Keratinocyte (primary cell): ENCODE measurements at regions not wholly inside any gene's neighbourhood (a gene's known extent, or its start where the extent isn't known, plus 50 kb on each side); places are given as distances from the start of the nearest gene placed in this dataset.

Experiments
- DNase-seq: peaks from one replicate; pipeline ENCODE4 v3.0.0-alpha.2; 2011; ENCODE audit warnings: low read depth, missing footprints, low spot score
- FAIRE-seq: peaks from 2 replicates; lab custom pipeline; 2011; peaks lifted over from hg19 to GRCh38; lab: Jason Lieb, UNC
- H2AFZ ChIP-seq: 2 replicates; pipeline ENCODE4 v1.6.0; 2012; ENCODE audit warnings: low read length, control low read depth, inconsistent platforms; ENCODE audit not compliant: control insufficient read depth
- H3K27ac ChIP-seq: 2 replicates; pipeline ENCODE4 v1.5.1; 2011; ENCODE audit warnings: low read length; ENCODE audit not compliant: control insufficient read depth, insufficient read depth
- H3K27me3 ChIP-seq: 3 replicates; pipeline ENCODE4 v1.6.0; 2011; ENCODE audit warnings: low read length; ENCODE audit not compliant: control insufficient read depth, insufficient read depth; ENCODE audit errors: extremely low read depth
- H3K36me3 ChIP-seq, 2 experiments: 2 replicates in 1 of 2; 3 replicates in 1 of 2; pipeline ENCODE4 v1.5.1; 2011; ENCODE audit warnings: low read length in 2 of 2, mild to moderate bottlenecking in 1 of 2; ENCODE audit not compliant: control insufficient read depth in 2 of 2, insufficient read depth in 2 of 2; ENCODE audit errors: extremely low read depth in 1 of 2
- H3K4me1 ChIP-seq: 3 replicates; pipeline ENCODE4 v1.5.1; 2011; ENCODE audit warnings: low read length; ENCODE audit not compliant: control insufficient read depth, insufficient read depth; ENCODE audit errors: extremely low read depth
- H3K4me2 ChIP-seq: 3 replicates; pipeline ENCODE4 v1.6.0; 2011; ENCODE audit warnings: low read depth, low read length; ENCODE audit not compliant: control insufficient read depth, insufficient read depth; ENCODE audit errors: extremely low read depth
- H3K4me3 ChIP-seq, 3 experiments: fragments of 200-600 bp in 1 of 3; sonication (generic) in 1 of 3; 2 replicates in 2 of 3; 3 replicates in 1 of 3; pipeline ENCODE4 v1.5.1; 2011 to 2016; ENCODE audit warnings: low read length in 3 of 3, mild to moderate bottlenecking in 3 of 3, control low read depth in 2 of 3, inconsistent platforms in 1 of 3, low read depth in 1 of 3, mixed read lengths in 1 of 3, mixed run types in 1 of 3, moderate library complexity in 1 of 3; ENCODE audit not compliant: control insufficient read depth in 2 of 3, insufficient read depth in 2 of 3; ENCODE audit errors: extremely low read depth in 1 of 3
- H3K79me2 ChIP-seq: 2 replicates; pipeline ENCODE4 v1.6.0; 2012; ENCODE audit warnings: low read length; ENCODE audit not compliant: control insufficient read depth, insufficient read depth
- H3K9ac ChIP-seq: 3 replicates; pipeline ENCODE4 v1.6.0; 2011; ENCODE audit warnings: low read length; ENCODE audit not compliant: control insufficient read depth, insufficient read depth; ENCODE audit errors: extremely low read depth
- H3K9me1 ChIP-seq: 3 replicates; pipeline ENCODE4 v1.6.0; 2011; ENCODE audit warnings: low read length; ENCODE audit not compliant: control insufficient read depth, insufficient read depth; ENCODE audit errors: extremely low read depth
- H3K9me3 ChIP-seq: 2 replicates; pipeline ENCODE4 v1.5.1; 2012; ENCODE audit warnings: low read depth, low read length; ENCODE audit not compliant: control insufficient read depth
- H4K20me1 ChIP-seq: 3 replicates; pipeline ENCODE4 v1.6.0; 2011; ENCODE audit warnings: low read length; ENCODE audit not compliant: control insufficient read depth, insufficient read depth; ENCODE audit errors: extremely low read depth
- CTCF ChIP-seq, 3 experiments: IDR thresholded peaks in 1 of 3; conservative IDR thresholded peaks in 1 of 3; optimal IDR thresholded peaks in 1 of 3; 2 replicates in 2 of 3; 3 replicates in 1 of 3; pipeline versions ENCODE3 to v1.5.1; 2011; ENCODE audit warnings: low read length in 3 of 3, mild to moderate bottlenecking in 3 of 3, moderate library complexity in 2 of 3, control low read depth in 1 of 3, inconsistent platforms in 1 of 3; ENCODE audit not compliant: insufficient read depth in 2 of 3; ENCODE audit errors: extremely low read depth in 1 of 3
- EZH2 ChIP-seq: IDR thresholded peaks from one replicate; pipeline ENCODE4 v1.6.1; 2012; ENCODE audit warnings: inconsistent platforms, mild to moderate bottlenecking, low read length, moderate library complexity
- dilution Hi-C: fragments of 300-500 bp; cut with MboI; formaldehyde crosslinking; loops from one replicate; pipeline ENCODE4 v1.7.0; 2020; ENCODE audit warnings: low sequenced_read_pairs; ENCODE audit not compliant: extremely low pct_ligation_motif_present

GRCh38 chrX:130523460-130524394 is 121.9 kb downstream of the RBMX2 start:
- no peaks in the 10 kb centered on the region for H3K36me3 ChIP-seq
- H3K9ac ChIP-seq, result no peak overlapping the region
- H2AFZ ChIP-seq, result peak overlapping the region; percentile 47
- H3K4me1 ChIP-seq, result no peaks in the 10 kb centered on the region
- no peak overlapping the region for H3K4me3 ChIP-seq
- FAIRE-seq, result no peak
- H3K4me2 ChIP-seq, result peak overlapping the region; percentile 27
- no peaks in the 10 kb centered on the region for H3K27me3 ChIP-seq
- DNase-seq, result no peak
- H3K9me3 ChIP-seq, result no peaks in the 10 kb centered on the region
- H3K9me1 ChIP-seq, result no peaks in the 10 kb centered on the region
- H3K79me2 ChIP-seq, result no peaks in the 10 kb centered on the region
- TF ChIP-seq EZH2 (no peak), CTCF (optimal IDR thresholded peaks at IDR 0.05 in 1 of 3, IDR thresholded peaks at IDR 0.05 in 1 of 3, conservative IDR thresholded peaks at IDR 0.05 in 1 of 3; ENCODE audit: extremely low read depth in 1 of 3, insufficient read depth in 2 of 3, low read length in 3 of 3) (no peak)
- H3K27ac ChIP-seq, result no peak overlapping the region
- dilution Hi-C loops, result no loop called here
- H4K20me1 ChIP-seq, result no peaks in the 10 kb centered on the region

- Histone ChIP-seq H2AFZ (no peak overlapping the region), H3K4me3 (no peak overlapping the region), H3K4me1 (no peaks in the 10 kb centered on the region), H3K27me3 (no peaks in the 10 kb centered on the region), H3K27ac (no peak overlapping the region), H3K9me3 (no peaks in the 10 kb centered on the region), H3K4me2 (no peak overlapping the region), H4K20me1 (no peaks in the 10 kb centered on the region), H3K9ac (no peak overlapping the region), H3K36me3 (no peaks in the 10 kb centered on the region), H3K9me1 (no peaks in the 10 kb centered on the region), H3K79me2 (no peaks in the 10 kb centered on the region)
- no peak for TF ChIP-seq CTCF (optimal IDR thresholded peaks at IDR 0.05 in 1 of 3, IDR thresholded peaks at IDR 0.05 in 1 of 3, conservative IDR thresholded peaks at IDR 0.05 in 1 of 3; ENCODE audit: extremely low read depth in 1 of 3, insufficient read depth in 2 of 3, low read length in 3 of 3)
- no peak for TF ChIP-seq EZH2
- dilution Hi-C loops, result no loop called here
- no peak for FAIRE-seq
- DNase-seq, result no peak
Measured at GRCh38 chrX:130524476-130525194, 122.8 kb downstream of the RBMX2 start.
